Mesodermal cell (in vitro differentiated cells): ENCODE measurements at regions not wholly inside any gene's neighbourhood (a gene's known extent, or its start where the extent isn't known, plus 50 kb on each side); places are given as distances from the start of the nearest gene placed in this dataset.
"Not testable (repeated sequence)": the region's sequence is repeated elsewhere in the genome, so short reads cannot be mapped to it uniquely, and the experiment has no call there.

Source experiments
- H3K27ac ChIP-seq: 2 replicates; pipeline ENCODE4 v1.7.0; 2013; ENCODE audit warnings: mild to moderate bottlenecking, low read depth, low read length, moderate library complexity; ENCODE audit not compliant: severe bottlenecking
- H3K36me3 ChIP-seq: 2 replicates; pipeline ENCODE4 v1.7.1; 2013; ENCODE audit warnings: mild to moderate bottlenecking, low read length, moderate library complexity; ENCODE audit not compliant: control insufficient read depth, insufficient read depth
- H3K4me1 ChIP-seq: one replicate; pipeline ENCODE4 v1.7.1; 2013; ENCODE audit warnings: mild to moderate bottlenecking, low read length; ENCODE audit not compliant: insufficient read depth, control insufficient read depth, poor library complexity, severe bottlenecking
- H3K4me3 ChIP-seq: 2 replicates; pipeline ENCODE4 v1.7.0; 2013; ENCODE audit warnings: low read length, control low read depth, mild to moderate bottlenecking; ENCODE audit not compliant: insufficient read depth, poor library complexity, severe bottlenecking; ENCODE audit errors: extremely low read depth
- H3K9me3 ChIP-seq: 2 replicates; pipeline ENCODE4 v1.7.1; 2013; ENCODE audit warnings: mild to moderate bottlenecking, low read length, moderate library complexity; ENCODE audit not compliant: control insufficient read depth
- WGBS, 2 experiments: methylation state at CpG; one replicate each; pipeline ENCODE4 v1.1.5; 2013; ENCODE audit warnings: missing lambda C conversion rate in 2 of 2; ENCODE audit not compliant: insufficient coverage in 2 of 2; 5-methylcytosine and 5-hydroxymethylcytosine counted together

DNA sequence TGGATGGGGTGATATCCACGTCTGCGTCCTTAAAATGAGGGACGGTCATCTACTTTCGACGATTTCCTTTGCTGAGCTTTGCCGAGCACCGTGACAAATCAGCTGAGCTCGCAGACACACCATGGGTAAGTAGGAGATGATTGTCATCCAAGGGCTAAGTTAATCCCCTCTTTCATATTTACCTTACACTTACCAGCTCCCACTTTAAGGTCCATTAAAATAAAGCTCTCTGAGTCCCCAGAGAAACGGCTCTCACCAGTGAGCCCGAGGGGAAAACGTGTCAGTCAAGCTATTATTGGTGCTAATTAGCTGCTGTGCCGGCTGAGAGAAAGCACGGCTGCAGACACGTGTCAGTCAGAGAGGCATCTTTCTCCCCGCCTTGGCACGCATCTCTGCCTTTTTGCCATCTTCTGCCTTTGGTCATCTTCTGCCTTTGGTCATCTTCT is 72.2 kb downstream of the CRLF2 start:
- Histone ChIP-seq H3K4me3 (no peak overlapping the region), H3K4me1 (no peaks in the 10 kb centered on the region), H3K36me3 (no peaks in the 10 kb centered on the region), H3K9me3 (no peaks in the 10 kb centered on the region), H3K27ac (no peak overlapping the region)
- WGBS, 2 experiments, result 50 to 62% methylated on average over 13 to 16 of the region's 16 CpGs

DNA sequence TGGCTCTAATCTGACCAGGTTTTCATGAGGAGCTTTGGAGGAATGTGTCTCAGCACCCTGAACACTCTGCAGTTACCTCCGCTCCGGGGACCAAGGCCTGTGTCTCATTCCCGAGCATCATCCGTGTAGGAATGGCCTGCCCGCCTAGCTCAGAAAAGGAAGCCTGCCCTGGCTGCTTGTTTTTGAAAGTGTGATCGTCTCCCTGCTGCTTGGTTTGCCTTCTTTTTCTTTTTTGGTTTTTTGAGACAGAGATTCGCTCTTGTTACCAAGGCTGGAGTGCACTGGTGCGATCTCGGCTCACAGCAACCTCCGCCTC is 73.3 kb downstream of the CRLF2 start:
- no peak overlapping the region for H3K27ac ChIP-seq
- H3K36me3 ChIP-seq, result no peaks in the 10 kb centered on the region
- no peaks in the 10 kb centered on the region for H3K9me3 ChIP-seq
- no peak overlapping the region for H3K4me3 ChIP-seq
- H3K4me1 ChIP-seq, result no peaks in the 10 kb centered on the region
- 94 to 96% methylated on average over 10 of the region's 10 CpGs for WGBS, 2 experiments

DNA sequence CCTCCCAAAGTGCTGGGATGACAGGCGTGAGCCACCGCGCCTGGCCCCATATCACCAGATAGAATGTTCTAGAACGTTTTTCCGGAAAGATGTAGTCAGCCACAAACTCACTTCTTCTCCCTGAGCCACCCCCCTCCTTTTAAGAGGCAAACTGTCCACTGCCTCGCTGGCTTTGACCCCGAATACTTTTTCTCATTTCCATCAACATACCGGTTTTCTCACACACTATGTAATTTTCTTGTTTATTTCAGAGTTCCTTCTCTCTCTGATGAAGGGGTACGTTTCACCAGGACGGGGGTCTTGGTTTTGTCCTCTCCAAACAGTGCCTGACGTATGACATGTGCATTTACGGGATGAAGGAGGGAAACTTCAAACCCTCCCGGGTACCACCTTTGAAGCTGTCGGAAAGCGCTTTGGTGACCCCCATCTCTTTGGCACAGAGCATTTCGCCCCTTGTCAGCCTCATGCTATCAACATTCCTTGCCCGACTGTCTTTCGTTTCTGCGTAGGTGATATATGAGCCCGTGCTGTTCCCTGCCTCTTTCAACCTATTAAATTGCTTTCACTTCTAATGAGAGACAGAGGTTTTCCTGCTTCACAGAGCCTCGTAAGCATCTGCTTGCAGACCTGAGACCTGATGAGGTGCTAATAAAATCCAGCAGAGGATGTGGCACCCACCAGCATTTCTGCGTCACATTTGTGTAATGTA is 73.8 kb downstream of the CRLF2 start:
- Histone ChIP-seq H3K4me1 (no peaks in the 10 kb centered on the region), H3K4me3 (no peak overlapping the region), H3K36me3 (no peaks in the 10 kb centered on the region), H3K9me3 (no peaks in the 10 kb centered on the region), H3K27ac (no peak overlapping the region)
- WGBS, 2 experiments, result 79 to 83% methylated on average over 19 to 20 of the region's 22 CpGs

DNA sequence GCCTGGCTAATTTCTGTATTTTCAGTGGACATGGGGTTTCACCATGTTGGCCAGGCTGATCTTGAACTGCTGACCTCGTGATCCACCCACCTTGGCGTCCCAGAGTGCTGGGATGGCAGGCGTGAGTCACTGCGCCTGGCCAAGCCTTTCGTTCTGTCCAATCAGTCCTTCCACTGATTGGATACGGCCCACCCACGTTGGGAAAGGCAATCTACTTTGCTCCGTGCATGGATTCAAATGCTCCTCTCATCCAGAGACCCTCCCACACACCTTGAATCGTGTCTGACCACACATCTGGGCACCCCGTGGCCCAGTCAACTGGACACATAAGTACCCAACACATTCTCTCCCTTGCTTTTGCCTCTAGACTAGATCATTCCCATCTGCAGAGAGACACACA is 74.9 kb downstream of the CRLF2 start:
- WGBS, 2 experiments, result 88 to 92% methylated on average over 9 to 10 of the region's 10 CpGs
- Histone ChIP-seq H3K36me3 (no peaks in the 10 kb centered on the region), H3K9me3 (no peaks in the 10 kb centered on the region), H3K4me1 (no peaks in the 10 kb centered on the region), H3K27ac (no peak overlapping the region), H3K4me3 (no peak overlapping the region)

DNA sequence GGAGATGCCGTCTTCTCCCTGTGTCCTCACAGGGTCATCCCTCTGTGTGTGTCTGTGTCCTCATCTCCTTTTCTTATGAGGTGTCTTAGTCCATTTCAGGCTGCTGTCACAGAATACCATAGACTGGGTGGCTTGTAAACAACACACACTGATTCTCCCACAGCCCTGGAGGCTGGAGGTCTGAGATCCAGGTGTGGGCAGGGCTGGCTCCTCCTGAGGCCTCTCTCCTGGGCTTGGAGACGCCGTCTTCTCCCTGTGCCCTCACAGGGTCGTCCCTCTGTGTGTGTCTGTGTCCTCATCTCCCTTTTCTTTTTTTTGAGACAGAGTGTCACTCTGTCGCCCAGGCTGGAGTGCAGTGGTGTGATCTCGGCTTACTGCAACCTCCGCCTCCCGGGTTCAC is 75.9 kb downstream of the CRLF2 start:
- WGBS, 2 experiments, result 94 to 96% methylated on average over 5 to 8 of the region's 8 CpGs
- not testable (repeated sequence) for H3K4me1 ChIP-seq, H3K4me3 ChIP-seq, H3K27ac ChIP-seq, H3K36me3 ChIP-seq, H3K9me3 ChIP-seq

DNA sequence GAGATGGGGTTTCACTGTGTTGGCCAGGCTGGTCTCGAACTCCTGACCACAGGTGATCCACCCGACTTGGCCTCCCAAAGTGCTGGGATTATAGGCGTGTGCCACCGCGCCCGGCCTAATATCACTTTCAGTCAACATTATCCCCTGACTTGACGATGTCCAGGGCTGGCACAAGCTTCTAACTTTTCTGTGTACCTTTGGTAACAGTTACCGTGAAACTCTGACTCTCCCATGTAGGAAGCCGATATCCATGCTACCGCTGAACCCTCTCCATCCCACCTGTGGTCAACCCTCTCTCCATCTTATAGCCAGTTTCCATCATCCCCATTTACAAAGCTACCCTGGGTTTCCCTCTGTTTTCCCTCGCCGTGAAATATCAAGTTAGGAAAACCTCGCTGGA is 77.5 kb downstream of the CRLF2 start:
- no peaks in the 10 kb centered on the region for H3K9me3 ChIP-seq
- H3K4me1 ChIP-seq, result no peaks in the 10 kb centered on the region
- WGBS, 2 experiments, result 92 to 95% methylated on average over 13 of the region's 13 CpGs
- H3K36me3 ChIP-seq, result no peaks in the 10 kb centered on the region
- no peak overlapping the region for H3K4me3 ChIP-seq
- H3K27ac ChIP-seq, result no peak overlapping the region

DNA sequence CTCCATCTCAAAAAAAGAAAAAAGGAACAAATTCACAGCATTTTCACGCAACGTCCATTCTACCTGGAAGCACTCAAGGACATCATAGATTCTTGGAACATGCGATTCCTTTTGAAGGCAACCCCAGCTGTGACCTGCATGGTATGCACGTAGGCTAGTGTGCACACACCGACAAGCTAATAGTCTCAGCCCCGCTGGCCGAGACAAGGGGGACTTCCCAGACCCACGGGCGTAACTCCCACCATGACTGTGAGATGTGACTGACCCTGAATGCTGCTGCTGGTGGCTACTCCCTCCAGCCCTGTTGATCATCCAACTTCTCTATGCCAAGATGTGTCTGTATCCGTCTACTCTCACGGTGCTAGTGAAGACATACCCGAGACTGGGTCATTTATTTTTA is 78.3 kb downstream of the CRLF2 start:
- no peak overlapping the region for H3K4me3 ChIP-seq
- H3K27ac ChIP-seq, result no peak overlapping the region
- H3K4me1 ChIP-seq, result no peaks in the 10 kb centered on the region
- H3K36me3 ChIP-seq, result no peaks in the 10 kb centered on the region
- H3K9me3 ChIP-seq, result no peaks in the 10 kb centered on the region
- WGBS, 2 experiments, result 90 to 96% methylated on average over 9 of the region's 12 CpGs

DNA sequence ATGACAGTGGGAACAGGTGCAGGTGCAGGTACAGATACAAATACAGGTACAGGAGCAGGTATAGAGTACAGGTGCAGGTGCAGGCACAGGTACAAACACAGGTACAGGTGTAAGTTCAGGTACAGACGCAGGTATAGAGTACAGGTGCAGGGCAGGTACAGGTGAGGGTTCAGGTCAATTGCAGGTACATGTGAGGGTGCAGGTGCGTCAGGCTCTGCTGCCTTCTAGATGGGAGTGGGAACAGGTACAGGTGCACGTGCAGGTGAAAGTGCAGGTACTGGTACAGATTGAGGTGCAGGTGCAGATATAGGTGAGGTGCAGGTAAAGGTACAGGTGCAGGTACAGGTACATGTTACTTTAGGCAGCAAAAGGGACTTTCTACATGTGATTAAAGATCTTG is 85.7 kb downstream of the CRLF2 start:
- Histone ChIP-seq H3K4me1 (no peaks in the 10 kb centered on the region), H3K4me3 (no peak overlapping the region), H3K36me3 (no peaks in the 10 kb centered on the region), H3K9me3 (no peaks in the 10 kb centered on the region), H3K27ac (no peak overlapping the region)
- WGBS, 2 experiments, result 75 to 76% methylated on average over 3 of the region's 3 CpGs

DNA sequence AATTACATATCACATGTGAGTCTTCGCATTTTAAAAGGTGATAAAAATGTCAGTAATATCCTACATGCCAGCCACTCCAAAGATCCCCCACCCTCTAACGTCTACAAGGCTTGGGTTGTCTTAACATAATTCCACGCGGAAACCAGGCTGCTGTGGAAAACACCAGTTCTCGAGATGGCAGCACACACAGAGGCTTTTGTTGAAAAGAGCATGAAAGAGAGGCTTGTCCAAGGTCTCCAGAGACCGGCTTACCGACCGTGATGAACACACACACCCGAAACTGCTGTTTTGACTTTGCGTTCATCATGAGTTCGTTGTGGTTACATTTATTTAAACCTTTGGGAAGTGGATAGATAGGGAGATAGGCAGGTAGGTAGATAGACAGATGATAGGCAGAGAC is 87.9 kb downstream of the CRLF2 start:
- H3K27ac ChIP-seq, result no peak overlapping the region
- no peak overlapping the region for H3K4me3 ChIP-seq
- no peaks in the 10 kb centered on the region for H3K9me3 ChIP-seq
- WGBS, 2 experiments, result 81 to 88% methylated on average over 10 of the region's 11 CpGs
- H3K36me3 ChIP-seq, result no peaks in the 10 kb centered on the region
- no peaks in the 10 kb centered on the region for H3K4me1 ChIP-seq

DNA sequence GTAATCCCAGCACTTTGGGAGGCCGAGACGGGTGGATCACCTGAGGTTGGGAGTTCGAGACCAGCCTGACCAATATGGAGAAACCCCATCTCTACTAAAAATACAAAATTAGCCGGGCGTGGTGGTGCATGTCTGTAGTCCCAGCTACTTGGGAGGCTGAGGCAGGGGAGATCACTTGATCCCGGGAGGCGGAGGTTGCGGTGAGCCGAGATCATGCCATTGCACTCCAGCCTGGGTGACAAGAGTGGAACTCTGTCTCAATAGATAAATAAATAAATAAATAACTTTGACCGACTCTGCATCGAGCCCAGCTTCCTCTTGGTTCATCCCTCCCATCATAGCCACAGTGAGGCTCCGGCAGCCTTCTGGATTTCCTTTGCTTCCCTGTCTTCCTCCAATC is 89.6 kb downstream of the CRLF2 start:
- not testable (repeated sequence) for H3K36me3 ChIP-seq, H3K9me3 ChIP-seq, H3K27ac ChIP-seq, H3K4me3 ChIP-seq, H3K4me1 ChIP-seq
- 98 to 100% methylated on average over 3 to 8 of the region's 12 CpGs for WGBS, 2 experiments

DNA sequence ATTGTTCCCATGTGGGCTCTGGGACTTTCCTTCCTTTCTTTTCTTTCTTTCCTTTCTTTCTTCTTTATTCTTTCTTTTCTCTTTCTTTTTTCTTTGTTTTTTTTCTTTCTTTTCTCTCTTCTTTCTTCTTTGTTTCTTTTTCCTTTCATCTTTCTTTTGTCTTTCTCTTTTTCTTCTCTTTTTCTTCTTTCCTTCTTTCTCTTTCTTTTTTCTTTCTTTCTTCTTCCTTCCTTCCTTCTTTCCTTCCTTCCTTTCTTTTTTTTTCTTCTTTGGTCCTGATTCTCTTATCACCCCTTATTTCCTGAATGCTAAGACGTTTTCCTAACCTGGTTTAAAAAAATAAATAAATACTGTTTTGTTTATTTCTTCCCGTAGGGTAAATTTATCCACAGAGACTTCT is 93.2 kb downstream of the CRLF2 start:
- no CpG with 5 or more reads among the region's 2 CpGs for WGBS, 2 experiments
- Histone ChIP-seq H3K36me3 (no peaks in the 10 kb centered on the region), H3K4me1 (no peaks in the 10 kb centered on the region), H3K9me3 (no peaks in the 10 kb centered on the region), H3K4me3 (no peak overlapping the region), H3K27ac (no peak overlapping the region)
